GM12891 (cell line): ENCODE measurements at regions not wholly inside any gene's neighbourhood (a gene's known extent, or its start where the extent isn't known, plus 50 kb on each side); places are given as distances from the start of the nearest gene placed in this dataset.

Experiments used
- DNase-seq: peaks from one replicate; pipeline ENCODE4 v3.0.0; 2011; ENCODE audit warnings: low spot score; ENCODE audit not compliant: insufficient read length
- FAIRE-seq: peaks from 2 replicates; lab custom pipeline; 2011; peaks lifted over from hg19 to GRCh38; lab: Jason Lieb, UNC
- PAX5 ChIP-seq: IDR thresholded peaks from 2 replicates; pipeline ENCODE4 v1.6.1; 2011; ENCODE audit warnings: low read length, moderate library complexity, mild to moderate bottlenecking; ENCODE audit not compliant: insufficient read depth, severe bottlenecking
- POLR2A ChIP-seq: IDR thresholded peaks from 2 replicates; pipeline ENCODE4 v1.6.1; 2011; ENCODE audit warnings: low read depth, low read length, control low read depth
- POLR2AphosphoS5 ChIP-seq: IDR thresholded peaks from 2 replicates; pipeline ENCODE4 v1.6.1; 2011; ENCODE audit warnings: low read depth, low read length, control low read depth
- POU2F2 ChIP-seq: IDR thresholded peaks from 2 replicates; pipeline ENCODE4 v1.6.1; 2011; ENCODE audit warnings: low read depth, mild to moderate bottlenecking, control low read depth, low read length, moderate library complexity
- SPI1 ChIP-seq: IDR thresholded peaks from 2 replicates; pipeline ENCODE4 v1.6.1; 2011; ENCODE audit warnings: low read depth, low read length, control low read depth
- TAF1 ChIP-seq: IDR thresholded peaks from 2 replicates; pipeline ENCODE4 v1.6.1; 2011; ENCODE audit warnings: low read depth, low read length, control low read depth

- DNase-seq: no peak
- FAIRE-seq: no peak
- TF ChIP-seq POU2F2: no peak
- TF ChIP-seq POLR2A: no peak
- no peak for TF ChIP-seq TAF1
- TF ChIP-seq SPI1: no peak
- no peak for TF ChIP-seq PAX5
- TF ChIP-seq POLR2AphosphoS5: no peak
Measured at GRCh38 chr2:187964746-187965145, 326.9 kb upstream of the GULP1 start.

- FAIRE-seq (no peak), DNase-seq (no peak)
- no peak for TF ChIP-seq POU2F2
- no peak for TF ChIP-seq TAF1
- TF ChIP-seq PAX5: no peak
- TF ChIP-seq POLR2AphosphoS5: no peak
- TF ChIP-seq POLR2A: no peak
- no peak for TF ChIP-seq SPI1
Measured at GRCh38 chr2:187966924-187967323, 324.8 kb upstream of the GULP1 start.

- no peak for DNase-seq
- FAIRE-seq: no peak
- no peak for TF ChIP-seq SPI1
- no peak for TF ChIP-seq POLR2A
Measured at GRCh38 chr2:187971893-187972292, 319.8 kb upstream of the GULP1 start.

- DNase-seq: no peak
- no peak for FAIRE-seq
- TF ChIP-seq SPI1: no peak
- TF ChIP-seq POLR2A: no peak
- TF ChIP-seq POU2F2: no peak
Measured at GRCh38 chr2:187976259-187976985, 315.3 kb upstream of the GULP1 start.

- no peak for DNase-seq
- TF ChIP-seq SPI1: no peak
- TF ChIP-seq POU2F2: no peak
- no peak for TF ChIP-seq PAX5
- TF ChIP-seq POLR2A: no peak
- no peak for TF ChIP-seq TAF1
- no peak for TF ChIP-seq POLR2AphosphoS5
- no peak for FAIRE-seq
Measured at GRCh38 chr2:187976986-187977333, 314.7 kb upstream of the GULP1 start.

- no peak for DNase-seq
- no peak for FAIRE-seq
- TF ChIP-seq TAF1: no peak
- no peak for TF ChIP-seq POLR2AphosphoS5
- no peak for TF ChIP-seq SPI1
- no peak for TF ChIP-seq POU2F2
Measured at GRCh38 chr2:187978356-187978755, 313.3 kb upstream of the GULP1 start.

GRCh38 chr2:187982668-187983067 is 309.0 kb upstream of the GULP1 start:
- no peak for DNase-seq
- TF ChIP-seq TAF1 (no peak), PAX5 (no peak), POLR2A (no peak), POU2F2 (no peak), POLR2AphosphoS5 (no peak), SPI1 (no peak)
- FAIRE-seq: no peak

- FAIRE-seq (no peak), DNase-seq (no peak)
- no peak for TF ChIP-seq POU2F2
Measured at GRCh38 chr2:187985195-187985594, 306.5 kb upstream of the GULP1 start.

- no peak for DNase-seq
- no peak for FAIRE-seq
- no peak for TF ChIP-seq POU2F2
Measured at GRCh38 chr2:187985923-187986322, 305.8 kb upstream of the GULP1 start.

- DNase-seq: no peak
- TF ChIP-seq PAX5 (no peak), POU2F2 (no peak), POLR2AphosphoS5 (no peak)
- peak; percentile 38 for FAIRE-seq
Measured at GRCh38 chr2:187986390-187987105, 305.1 kb upstream of the GULP1 start.
